Neural progenitor cell (in vitro differentiated cells): ENCODE measurements at regions not wholly inside any gene's neighbourhood (a gene's known extent, or its start where the extent isn't known, plus 50 kb on each side); places are given as distances from the start of the nearest gene placed in this dataset.
A peak's percentile ranks its signal among the peaks of the same experiment; 100 is the strongest.

Experiments used
- DNase-seq: peaks from one replicate; pipeline ENCODE4 v3.0.0-alpha.2; 2016; ENCODE audit warnings: low spot score
- H2AFZ ChIP-seq: fragments of 200-600 bp; sonication (generic); replicated peaks from 2 replicates; pipeline ENCODE4 v1.6.1; 2016; ENCODE audit warnings: antibody characterized with exemption
- H3F3A ChIP-seq: fragments of 200-600 bp; sonication (generic); 2 replicates; pipeline ENCODE4 v1.6.1; 2016; ENCODE audit warnings: antibody characterized with exemption, low read depth
- H3K27ac ChIP-seq: fragments of 200-600 bp; sonication (generic); 2 replicates; pipeline ENCODE4 v1.5.1; 2016; ENCODE audit warnings: mild to moderate bottlenecking
- H3K27me3 ChIP-seq: fragments of 200-600 bp; sonication (generic); 2 replicates; pipeline ENCODE4 v1.6.1; 2016; ENCODE audit warnings: mild to moderate bottlenecking, moderate library complexity
- H3K36me3 ChIP-seq: fragments of 200-600 bp; sonication (generic); 2 replicates; pipeline ENCODE4 v1.5.1; 2016
- H3K4me1 ChIP-seq: fragments of 200-600 bp; sonication (generic); 2 replicates; pipeline ENCODE4 v1.6.1; 2016; ENCODE audit warnings: mixed run types
- H3K4me2 ChIP-seq: fragments of 200-600 bp; sonication (generic); 2 replicates; pipeline ENCODE4 v1.6.1; 2016
- H3K4me3 ChIP-seq: fragments of 200-600 bp; sonication (generic); 2 replicates; pipeline ENCODE4 v1.5.1; 2016
- H3K79me2 ChIP-seq: fragments of 200-600 bp; sonication (generic); 2 replicates; pipeline ENCODE4 v1.6.1; 2016; ENCODE audit warnings: low read depth
- H3K9ac ChIP-seq: fragments of 200-600 bp; sonication (generic); 2 replicates; pipeline ENCODE4 v1.6.1; 2016
- H3K9me3 ChIP-seq: fragments of 200-600 bp; sonication (generic); 2 replicates; pipeline ENCODE4 v1.5.1; 2016; ENCODE audit warnings: low read depth
- H4K20me1 ChIP-seq: fragments of 200-600 bp; sonication (generic); 2 replicates; pipeline ENCODE4 v1.6.1; 2016; ENCODE audit warnings: low read depth
- H3K27ac Mint-ChIP-seq: 3 replicates; pipeline ENCODE4 v1.8.0; 2021; ENCODE audit warnings: mixed read lengths
- H3K27me3 Mint-ChIP-seq: 2 replicates; pipeline ENCODE4 v1.8.0; 2022; ENCODE audit warnings: low read depth, mild to moderate bottlenecking, inconsistent platforms, moderate library complexity, mixed read lengths; ENCODE audit not compliant: insufficient read depth
- H3K36me3 Mint-ChIP-seq: 3 replicates; pipeline ENCODE4 v1.8.0; 2021; ENCODE audit warnings: mixed read lengths
- H3K4me1 Mint-ChIP-seq: 3 replicates; pipeline ENCODE4 v1.8.0; 2021; ENCODE audit warnings: mixed read lengths
- H3K4me3 Mint-ChIP-seq: 3 replicates; pipeline ENCODE4 v1.8.0; 2021; ENCODE audit warnings: mild to moderate bottlenecking, moderate library complexity, mixed read lengths
- H3K9me3 Mint-ChIP-seq: 3 replicates; pipeline ENCODE4 v1.8.0; 2020; ENCODE audit warnings: mixed read lengths
- EZH2 ChIP-seq: fragments of 200-600 bp; sonication (generic); IDR thresholded peaks from 2 replicates; pipeline ENCODE4 v1.6.1; 2017; ENCODE audit warnings: antibody characterized with exemption, mild to moderate bottlenecking, moderate library complexity
- EZH2phosphoT487 ChIP-seq: fragments of 200-600 bp; sonication (generic); IDR thresholded peaks from 2 replicates; pipeline ENCODE4 v1.6.1; 2017; ENCODE audit warnings: antibody characterized with exemption
- TF ChIP-seq, protein P1 (sequence below): fragments of 200-600 bp; sonication (generic); IDR thresholded peaks from 2 replicates; pipeline ENCODE4 v1.5.1; 2017; ENCODE audit warnings: antibody characterized with exemption, mild to moderate bottlenecking

- H3K36me3 ChIP-seq: no peaks in the 10 kb centered on the region
- H3F3A ChIP-seq: no peaks in the 10 kb centered on the region
- peaks cover 5% of the 10 kb centered on the region for H3K4me1 Mint-ChIP-seq
- no peak overlapping the region for H3K27ac Mint-ChIP-seq
- H3K4me2 ChIP-seq: no peak overlapping the region
- H4K20me1 ChIP-seq: no peaks in the 10 kb centered on the region
- no peak overlapping the region for H3K4me3 ChIP-seq
- no peaks in the 10 kb centered on the region for H3K79me2 ChIP-seq
- DNase-seq: no peak
- H3K27me3 Mint-ChIP-seq: peaks cover 7% of the 10 kb centered on the region
- H3K4me1 ChIP-seq: peaks cover 9% of the 10 kb centered on the region
- H3K9ac ChIP-seq: no peak overlapping the region
- H3K9me3 Mint-ChIP-seq: no peaks in the 10 kb centered on the region
- H3K9me3 ChIP-seq: no peaks in the 10 kb centered on the region
- no peak overlapping the region for H3K4me3 Mint-ChIP-seq
- H3K27ac ChIP-seq: no peak overlapping the region
- H2AFZ ChIP-seq: no peak overlapping the region
- H3K27me3 ChIP-seq: peaks cover 3% of the 10 kb centered on the region
- TF ChIP-seq EZH2phosphoT487: no peak
- TF ChIP-seq, protein P1, sequence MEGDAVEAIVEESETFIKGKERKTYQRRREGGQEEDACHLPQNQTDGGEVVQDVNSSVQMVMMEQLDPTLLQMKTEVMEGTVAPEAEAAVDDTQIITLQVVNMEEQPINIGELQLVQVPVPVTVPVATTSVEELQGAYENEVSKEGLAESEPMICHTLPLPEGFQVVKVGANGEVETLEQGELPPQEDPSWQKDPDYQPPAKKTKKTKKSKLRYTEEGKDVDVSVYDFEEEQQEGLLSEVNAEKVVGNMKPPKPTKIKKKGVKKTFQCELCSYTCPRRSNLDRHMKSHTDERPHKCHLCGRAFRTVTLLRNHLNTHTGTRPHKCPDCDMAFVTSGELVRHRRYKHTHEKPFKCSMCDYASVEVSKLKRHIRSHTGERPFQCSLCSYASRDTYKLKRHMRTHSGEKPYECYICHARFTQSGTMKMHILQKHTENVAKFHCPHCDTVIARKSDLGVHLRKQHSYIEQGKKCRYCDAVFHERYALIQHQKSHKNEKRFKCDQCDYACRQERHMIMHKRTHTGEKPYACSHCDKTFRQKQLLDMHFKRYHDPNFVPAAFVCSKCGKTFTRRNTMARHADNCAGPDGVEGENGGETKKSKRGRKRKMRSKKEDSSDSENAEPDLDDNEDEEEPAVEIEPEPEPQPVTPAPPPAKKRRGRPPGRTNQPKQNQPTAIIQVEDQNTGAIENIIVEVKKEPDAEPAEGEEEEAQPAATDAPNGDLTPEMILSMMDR: no peak
- TF ChIP-seq EZH2: no peak
- no peaks in the 10 kb centered on the region for H3K36me3 Mint-ChIP-seq
These were observed 79.5 kb downstream of the FOXA2 start for GRCh38 chr20:22504829-22505377.

GRCh38 chr20:22503577-22503976 is 80.8 kb downstream of the FOXA2 start:
- H3K27ac Mint-ChIP-seq: no peak overlapping the region
- peaks cover 7% of the 10 kb centered on the region for H3K27me3 Mint-ChIP-seq
- Histone ChIP-seq H2AFZ (no peak overlapping the region), H3K79me2 (no peaks in the 10 kb centered on the region), H3K36me3 (no peaks in the 10 kb centered on the region), H3K4me2 (no peak overlapping the region), H3K27me3 (peaks cover 3% of the 10 kb centered on the region), H3K27ac (no peak overlapping the region), H4K20me1 (no peaks in the 10 kb centered on the region), H3F3A (no peaks in the 10 kb centered on the region), H3K9me3 (no peaks in the 10 kb centered on the region), H3K9ac (no peak overlapping the region), H3K4me1 (peaks cover 9% of the 10 kb centered on the region), H3K4me3 (no peak overlapping the region)
- no peaks in the 10 kb centered on the region for H3K9me3 Mint-ChIP-seq
- no peak for TF ChIP-seq EZH2
- TF ChIP-seq, protein P1: no peak
- TF ChIP-seq EZH2phosphoT487: no peak
- no peaks in the 10 kb centered on the region for H3K36me3 Mint-ChIP-seq
- H3K4me1 Mint-ChIP-seq: peaks cover 5% of the 10 kb centered on the region
- no peak for DNase-seq
- H3K4me3 Mint-ChIP-seq: no peak overlapping the region

GRCh38 chr20:22502731-22503191 is 81.6 kb downstream of the FOXA2 start:
- Mint-ChIP-seq H3K27me3 (peaks cover 2% of the 10 kb centered on the region), H3K4me3 (no peak overlapping the region), H3K36me3 (no peaks in the 10 kb centered on the region), H3K27ac (no peak overlapping the region), H3K4me1 (peaks cover 5% of the 10 kb centered on the region), H3K9me3 (no peaks in the 10 kb centered on the region)
- peak; percentile 18 for DNase-seq
- Histone ChIP-seq H3K4me3 (no peak overlapping the region), H2AFZ (no peak overlapping the region), H3F3A (no peaks in the 10 kb centered on the region), H3K79me2 (no peaks in the 10 kb centered on the region), H3K4me2 (no peak overlapping the region), H4K20me1 (no peaks in the 10 kb centered on the region), H3K9ac (no peak overlapping the region), H3K36me3 (no peaks in the 10 kb centered on the region), H3K27me3 (peaks cover 3% of the 10 kb centered on the region), H3K4me1 (peaks cover 9% of the 10 kb centered on the region), H3K27ac (no peak overlapping the region), H3K9me3 (no peaks in the 10 kb centered on the region)
- TF ChIP-seq EZH2 (no peak), EZH2phosphoT487 (no peak)
- TF ChIP-seq, protein P1: no peak
